Psoas muscle (tissue), 7 donors: ENCODE measurements at regions not wholly inside any gene's neighbourhood (a gene's known extent, or its start where the extent isn't known, plus 50 kb on each side); places are given as distances from the start of the nearest gene placed in this dataset.
A peak's percentile ranks its signal among the peaks of the same experiment; 100 is the strongest.

Experiments used
- ATAC-seq, 4 donors: fragments of 200-7000 bp; cut with Tn5 transposase; one replicate each; pipeline ENCODE4 v1.9.1; 2020; ENCODE audit warnings: moderate library complexity in 3 of 4, mild to moderate bottlenecking in 2 of 4
- DNase-seq, 2 donors: peaks; one replicate each; pipeline ENCODE4 v3.0.0-alpha.2; 2020
- H3K27ac ChIP-seq: fragments of 200-600 bp; one replicate; pipeline ENCODE4 v1.8.0; 2022
- H3K27me3 ChIP-seq, 3 donors: fragments of 200-600 bp in 1 of 3; one replicate each; pipeline versions ENCODE4 v1.6.1 to v1.8.0; 2013 to 2022; ENCODE audit warnings: low read length in 2 of 3, mild to moderate bottlenecking in 2 of 3, moderate library complexity in 1 of 3; ENCODE audit not compliant: insufficient read depth in 3 of 3
- H3K36me3 ChIP-seq, 2 donors: fragments of 200-600 bp in 1 of 2; one replicate each; pipeline versions ENCODE4 v1.6.1 to v1.8.0; 2013 to 2022; ENCODE audit warnings: low read depth in 1 of 2, mild to moderate bottlenecking in 1 of 2, moderate library complexity in 1 of 2; ENCODE audit not compliant: insufficient read depth in 1 of 2
- H3K4me1 ChIP-seq: fragments of 200-600 bp; one replicate; pipeline ENCODE4 v1.8.0; 2022
- H3K4me3 ChIP-seq: fragments of 200-600 bp; one replicate; pipeline ENCODE4 v1.8.0; 2022; ENCODE audit warnings: mild to moderate bottlenecking
- H3K9me3 ChIP-seq: fragments of 200-600 bp; one replicate; pipeline ENCODE4 v1.8.0; 2022
- CTCF ChIP-seq: fragments of 200-600 bp; IDR thresholded peaks from one replicate; pipeline ENCODE4 v1.8.0; 2022; ENCODE audit warnings: antibody characterized with exemption
- WGBS, 3 donors: extraction: QIAGEN DNeasy Blood & Tissue Kit; methylation state at CpG; one replicate each; pipeline versions ENCODE4 v1.1.6 to v1.1.7; 2013; 5-methylcytosine and 5-hydroxymethylcytosine counted together
- intact Hi-C, 2 donors: fragments of 100-400 bp; cut with DNase I; formaldehyde crosslinking; loops; one replicate each; pipeline versions ENCODE4 v1.11.0 to v1.14.2; 2022
- donor health status: healthy with polysubstance abuse.
- donor health status: DM: no; HTN: no; CAD: no; lungs with moderate emphysema.
- donor health status: Bipolar disorder and iron deficiency.
- donor health status: healthy.
- donor health status: DM: yes; HTN: yes; CAD: no.
- donor health status: DM: no; HTN: no; CAD: no.
- donor health status: DM: yes; HTN: yes; CAD: no.

- H3K36me3 ChIP-seq = no peaks in the 10 kb centered on the region
- H3K4me1 ChIP-seq = no peaks in the 10 kb centered on the region
- TF ChIP-seq CTCF = no peak
- ATAC-seq (no peak), DNase-seq (no peak)
- WGBS, 3 donors = 73 to 82% (median 75%) methylated on average over 6 of the region's 6 CpGs
- peaks cover 0 to 4% (median 0%) of the 10 kb centered on the region in 3 donors for H3K27me3 ChIP-seq
- H3K27ac ChIP-seq = no peak overlapping the region
- intact Hi-C loops = loop anchor here in 1 of 2 donors (10.0 kb wide), 1 partner anchor 56 kb away; no protein-coding TSS in a partner anchor
- H3K4me3 ChIP-seq = no peak overlapping the region
- H3K9me3 ChIP-seq = no peaks in the 10 kb centered on the region
Observed at GRCh38 chr22:22750335-22751042, 106.1 kb downstream of the GGTLC2 start.

GRCh38 chr22:22751043-22751603, 106.7 kb downstream of the GGTLC2 start:
- Histone ChIP-seq H3K36me3 (no peaks in the 10 kb centered on the region), H3K27me3 (peaks cover 0 to 3% (median 0%) of the 10 kb centered on the region in 3 donors), H3K4me1 (no peaks in the 10 kb centered on the region), H3K9me3 (no peaks in the 10 kb centered on the region), H3K27ac (no peak overlapping the region), H3K4me3 (no peak overlapping the region)
- no peak for DNase-seq
- intact Hi-C loops = loop anchor here in 1 of 2 donors (10.0 kb wide), 1 partner anchor 56 kb away; no protein-coding TSS in a partner anchor
- no peak for TF ChIP-seq CTCF
- ATAC-seq = no peak
- 93 to 97% (median 97%) methylated on average over 2 of the region's 2 CpGs for whole genome bisulfite sequencing, 3 donors

- intact Hi-C loops = loop anchor here in 1 of 2 donors (10.0 kb wide), 1 partner anchor 57 kb away; no protein-coding TSS in a partner anchor
- Histone ChIP-seq H3K27me3 (peaks cover 0 to 3% (median 0%) of the 10 kb centered on the region in 3 donors), H3K36me3 (no peaks in the 10 kb centered on the region), H3K4me1 (no peaks in the 10 kb centered on the region), H3K9me3 (no peaks in the 10 kb centered on the region), H3K4me3 (no peak overlapping the region), H3K27ac (no peak overlapping the region)
- WGBS, 3 donors = 87 to 90% (median 90%) methylated on average over 1 of the region's 1 CpG
- no peak for DNase-seq
- ATAC-seq = no peak
- TF ChIP-seq CTCF = no peak
Observed at GRCh38 chr22:22752199-22752555, 107.8 kb downstream of the GGTLC2 start.

- Histone ChIP-seq H3K4me1 (no peaks in the 10 kb centered on the region), H3K27ac (no peak overlapping the region), H3K9me3 (no peaks in the 10 kb centered on the region), H3K27me3 (peaks cover 0 to 3% (median 0%) of the 10 kb centered on the region in 3 donors), H3K36me3 (no peaks in the 10 kb centered on the region), H3K4me3 (no peak overlapping the region)
- intact Hi-C loops = loop anchor here in 1 of 2 donors (10.0 kb wide), 1 partner anchor 58 kb away; no protein-coding TSS in a partner anchor
- ATAC-seq (peak in 3 of 4 donors; percentile 50 to 62 (median 59)), DNase-seq (peak in 1 of 2 donors; percentile 25)
- 57 to 70% (median 58%) methylated on average over 12 of the region's 12 CpGs for WGBS, 3 donors
- TF ChIP-seq CTCF = no peak
Observed at GRCh38 chr22:22752556-22753477, 108.4 kb downstream of the GGTLC2 start.
